IPS-18c (cell line): ENCODE measurements at regions not wholly inside any gene's neighbourhood (a gene's known extent, or its start where the extent isn't known, plus 50 kb on each side); places are given as distances from the start of the nearest gene placed in this dataset.

Experiments
- H3K4me3 ChIP-seq: 2 replicates; pipeline ENCODE4 v1.7.0; 2013; ENCODE audit warnings: low read depth, mild to moderate bottlenecking, low read length, moderate library complexity; ENCODE audit not compliant: insufficient read depth
- H3K9me3 ChIP-seq: one replicate; pipeline ENCODE4 v1.6.1; 2013; ENCODE audit warnings: mild to moderate bottlenecking, low read length, moderate library complexity; ENCODE audit not compliant: control insufficient read depth, insufficient read depth

DNA sequence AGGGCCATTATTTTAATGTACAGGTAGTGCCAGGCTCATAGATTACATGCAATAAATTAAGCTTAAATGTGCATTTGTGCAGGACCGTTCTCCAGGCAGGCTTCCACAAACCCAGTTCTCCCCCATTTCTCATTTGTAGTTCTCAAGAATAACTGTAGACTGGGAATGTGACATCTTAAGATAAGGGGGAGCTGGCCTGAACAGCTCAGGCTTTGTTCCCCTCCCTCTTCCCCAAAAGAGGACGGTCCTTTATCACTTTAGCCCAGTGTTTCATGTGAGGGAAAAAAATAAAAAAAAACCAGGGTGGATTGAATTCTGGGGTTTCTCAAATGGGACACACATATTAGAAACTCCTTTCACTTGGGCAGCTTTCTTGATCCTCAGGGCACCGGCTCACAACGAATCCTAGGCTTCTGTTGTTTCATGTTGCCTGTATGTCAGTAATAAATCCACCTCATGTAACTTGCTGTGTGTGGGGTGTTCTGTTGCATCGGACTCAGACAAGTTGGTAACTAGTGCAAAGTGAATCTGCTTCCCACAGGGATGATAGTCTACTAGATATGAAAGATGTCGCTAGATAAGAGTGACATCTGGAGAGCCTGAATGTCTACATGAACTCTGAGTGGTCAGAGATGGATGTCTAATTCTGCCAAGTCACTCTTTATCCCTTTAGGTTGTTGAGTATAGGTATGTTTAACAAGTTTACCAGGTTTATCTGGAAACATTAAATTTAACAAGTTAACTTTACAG, 2030.6 kb upstream of the NUDT12 start:
- no peak overlapping the region for H3K4me3 ChIP-seq
- H3K9me3 ChIP-seq: no peaks in the 10 kb centered on the region

DNA sequence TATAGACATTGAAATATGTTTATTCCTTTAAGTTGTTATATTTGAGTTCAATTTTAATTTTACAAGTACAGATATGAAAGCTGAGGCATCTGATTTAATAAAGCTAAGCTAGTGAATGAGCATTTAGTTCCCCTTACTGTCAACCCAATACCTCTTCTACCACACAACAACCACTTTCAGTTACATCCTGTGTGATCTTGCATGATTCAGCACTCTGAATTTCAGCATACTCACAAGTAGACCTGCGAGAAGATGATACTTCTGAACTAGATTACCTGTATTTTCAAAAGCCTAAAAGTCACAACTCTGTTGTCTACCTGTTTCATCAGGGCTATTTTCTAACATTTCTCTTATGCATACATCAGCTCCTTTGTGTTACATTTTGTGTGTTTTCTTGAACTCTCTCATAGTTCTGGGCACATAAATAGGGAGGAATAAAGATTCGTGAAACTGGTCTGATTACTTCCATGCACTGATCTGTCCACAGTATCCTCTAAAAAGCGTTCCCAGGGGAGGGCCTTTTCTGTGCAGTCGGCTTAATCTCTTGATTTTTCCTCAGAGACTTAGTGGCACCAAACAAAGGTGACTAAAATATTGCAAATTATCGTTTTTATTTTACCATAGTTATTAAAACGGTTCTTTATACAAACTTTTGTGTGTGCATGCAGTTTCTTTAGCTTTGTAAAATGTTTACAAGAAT, 2025.5 kb upstream of the NUDT12 start:
- Histone ChIP-seq H3K4me3 (no peak overlapping the region), H3K9me3 (no peaks in the 10 kb centered on the region)

DNA sequence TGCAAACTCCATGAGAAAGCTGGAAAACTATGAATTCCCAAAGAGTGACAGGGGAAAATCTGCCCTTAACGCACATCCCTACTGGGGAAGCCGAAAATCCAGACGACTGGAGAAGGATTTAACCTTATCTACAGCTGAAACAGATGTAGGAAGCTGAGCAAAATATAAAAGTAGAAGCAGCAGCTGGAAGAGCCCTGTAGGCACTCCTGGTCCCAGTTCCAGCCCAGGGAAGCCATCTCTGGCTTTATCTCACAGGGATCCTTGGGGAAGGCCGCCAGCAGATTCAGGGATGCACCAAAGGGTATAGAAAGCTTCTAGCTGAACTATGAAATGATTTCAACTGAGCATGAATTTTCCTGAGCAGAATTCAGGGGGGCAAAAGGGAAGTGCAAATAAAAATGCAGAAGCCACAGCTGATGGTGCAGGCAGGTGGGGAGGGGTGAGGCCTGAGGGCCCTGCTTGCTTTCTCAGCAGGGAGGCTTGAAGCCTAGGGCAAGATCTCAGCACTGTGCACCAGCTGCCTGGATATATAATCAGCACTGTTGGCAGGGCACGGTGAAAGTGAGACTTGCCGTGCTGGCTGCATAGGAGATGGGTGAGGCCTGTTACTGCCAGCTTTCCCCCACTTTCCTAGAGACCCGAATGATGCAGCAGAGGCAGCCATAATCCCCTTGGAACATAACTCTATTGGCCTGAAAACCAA, 2019.5 kb upstream of the NUDT12 start:
- no peaks in the 10 kb centered on the region for H3K9me3 ChIP-seq
- no peak overlapping the region for H3K4me3 ChIP-seq

DNA sequence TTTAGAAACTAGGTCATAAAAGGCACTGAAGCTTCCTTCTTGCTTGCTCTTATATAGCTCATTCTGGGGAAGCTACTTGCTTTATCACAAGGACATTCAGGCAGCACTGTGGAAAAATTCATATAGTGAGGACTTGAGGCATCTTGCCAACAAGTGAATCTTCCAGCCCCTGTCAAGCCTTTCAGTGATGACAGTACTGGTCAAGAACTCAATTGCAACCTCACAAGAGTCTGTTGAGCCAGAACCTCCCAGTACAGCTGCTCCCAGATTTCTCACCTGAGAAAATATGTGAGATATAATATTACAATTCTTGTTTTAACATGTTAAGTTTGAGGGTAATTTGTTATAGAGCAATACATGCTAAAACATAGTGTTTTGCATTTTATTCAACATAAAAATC, 2011.0 kb upstream of the NUDT12 start:
- H3K9me3 ChIP-seq: no peaks in the 10 kb centered on the region
- no peak overlapping the region for H3K4me3 ChIP-seq

DNA sequence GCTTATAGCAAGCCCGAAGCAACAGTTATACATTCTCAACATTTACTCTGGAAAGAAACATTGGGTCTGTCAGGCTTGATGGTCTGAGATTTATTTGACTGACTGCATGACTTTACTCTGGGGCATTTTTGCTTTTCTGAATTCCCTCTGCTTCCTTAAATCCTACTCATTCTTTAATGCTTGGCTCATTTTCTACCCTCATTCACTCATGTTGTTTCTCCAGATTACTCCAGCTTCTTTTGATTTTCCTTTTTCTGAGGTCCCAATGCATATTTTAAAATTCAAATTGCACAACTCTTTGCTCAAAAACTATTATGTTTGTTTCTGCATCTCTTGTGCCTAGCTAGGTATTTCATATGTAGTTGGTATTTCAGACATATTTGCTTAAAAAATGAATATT, 2002.9 kb upstream of the NUDT12 start:
- H3K9me3 ChIP-seq: no peaks in the 10 kb centered on the region
- no peak overlapping the region for H3K4me3 ChIP-seq

DNA sequence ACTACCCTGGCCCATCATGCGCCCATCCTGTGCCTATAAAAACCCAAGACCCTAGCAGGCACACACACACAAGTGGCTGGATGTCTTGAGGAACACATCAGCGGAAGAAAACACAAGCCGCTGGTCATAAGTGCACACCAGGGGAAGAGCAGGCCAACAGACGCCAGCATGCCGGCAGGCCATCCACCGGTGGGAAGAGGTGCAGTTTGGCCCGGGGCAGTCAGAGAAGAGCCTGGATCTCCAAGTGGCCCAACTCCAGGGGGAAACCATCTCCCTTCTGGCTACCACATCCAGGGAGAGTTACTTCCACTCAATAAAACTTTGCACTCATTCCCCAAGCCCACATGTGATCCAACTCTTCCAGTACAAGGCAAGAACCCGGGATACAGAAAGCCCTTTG, 2001.3 kb upstream of the NUDT12 start:
- Histone ChIP-seq H3K9me3 (no peaks in the 10 kb centered on the region), H3K4me3 (no peak overlapping the region)

DNA sequence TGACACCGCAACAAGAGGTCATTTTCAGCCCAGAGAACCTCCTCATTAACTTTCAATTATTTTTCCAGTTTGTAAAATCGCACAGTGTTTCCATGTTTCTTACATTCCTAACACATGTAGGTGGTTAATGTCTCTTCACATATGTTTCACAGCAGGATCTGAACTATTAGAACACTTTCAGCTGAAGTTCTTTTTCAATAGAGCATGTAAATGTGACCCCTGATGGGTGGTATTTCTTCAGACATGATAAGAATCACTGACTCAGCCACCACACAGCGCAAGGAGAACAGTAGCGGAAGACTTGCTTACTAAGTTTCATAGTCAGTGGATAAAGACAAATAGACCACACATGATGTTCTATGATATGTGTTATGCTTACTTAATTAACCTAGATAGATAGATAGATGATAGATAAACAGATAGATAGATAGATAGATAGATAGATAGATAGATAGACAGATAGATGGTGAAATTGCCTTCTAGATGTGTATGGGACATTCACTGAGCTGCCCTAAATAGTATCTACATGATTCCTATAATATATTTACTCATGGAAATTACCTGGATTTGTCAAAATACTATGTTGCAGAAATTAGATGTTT, 1992.1 kb upstream of the NUDT12 start:
- no peaks in the 10 kb centered on the region for H3K9me3 ChIP-seq
- H3K4me3 ChIP-seq: no peak overlapping the region

DNA sequence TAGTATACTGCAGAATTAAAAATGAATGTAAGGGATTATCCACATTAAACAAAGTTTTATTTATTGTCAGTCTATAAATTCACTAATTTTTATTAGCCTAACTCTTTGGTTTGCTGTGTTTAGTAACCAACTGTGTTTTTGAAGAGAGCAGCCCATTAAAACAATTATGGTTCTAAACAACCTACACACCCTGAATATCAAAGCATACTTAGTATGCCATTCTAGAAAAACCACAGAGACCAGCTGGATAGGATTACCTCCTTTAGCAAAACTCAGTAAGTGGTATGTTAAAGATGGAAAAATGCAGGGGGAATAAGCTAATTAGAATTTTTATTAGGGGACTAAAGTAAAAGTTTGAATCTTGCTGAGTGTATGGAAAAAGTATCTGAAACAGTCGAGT, 1981.7 kb upstream of the NUDT12 start:
- H3K9me3 ChIP-seq: no peaks in the 10 kb centered on the region
- no peak overlapping the region for H3K4me3 ChIP-seq

DNA sequence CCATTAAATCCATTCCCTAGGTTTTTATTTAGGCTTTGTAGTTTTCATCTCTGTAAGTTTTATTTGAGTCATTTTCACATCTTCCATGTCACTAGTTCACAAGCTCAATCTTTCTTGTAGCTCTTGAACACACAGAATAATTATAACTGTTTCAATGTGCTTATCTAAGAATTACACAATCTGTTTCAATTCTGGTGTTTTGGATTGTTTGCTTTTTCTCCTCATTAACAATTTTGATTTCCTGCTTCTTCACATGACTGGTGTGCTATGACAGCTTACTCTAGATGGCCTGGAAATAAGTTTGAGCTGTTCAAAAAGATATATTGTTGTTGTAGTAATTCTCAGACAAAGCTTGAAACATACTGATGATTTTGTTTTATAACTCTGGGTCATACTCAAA, 1974.1 kb upstream of the NUDT12 start:
- Histone ChIP-seq H3K4me3 (no peak overlapping the region), H3K9me3 (no peaks in the 10 kb centered on the region)

DNA sequence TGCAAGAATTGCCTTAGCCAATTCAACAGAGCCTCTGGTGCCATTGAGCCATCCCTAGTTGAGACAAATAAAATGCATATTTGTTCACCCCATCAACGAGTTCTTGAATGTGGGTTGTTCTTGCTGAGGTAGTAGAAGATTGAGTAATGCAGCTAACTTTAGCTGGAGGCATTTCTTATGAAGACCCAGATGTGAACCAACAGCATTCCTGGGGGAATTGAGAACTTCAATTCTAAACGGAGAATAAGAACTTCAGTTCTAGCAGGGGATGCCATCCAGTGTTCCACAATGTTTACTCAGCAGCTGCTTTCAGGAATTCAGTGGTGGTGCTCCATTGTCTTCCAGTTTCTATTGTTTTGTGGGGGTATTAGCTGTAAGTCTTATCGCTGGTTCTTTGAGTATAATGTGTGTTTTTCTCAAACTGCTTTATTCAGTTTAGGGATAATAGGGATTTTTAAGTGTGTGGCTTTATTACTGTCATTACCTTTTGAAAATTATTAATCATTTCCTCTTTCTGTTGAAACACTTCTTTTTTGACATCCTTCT, 1968.2 kb upstream of the NUDT12 start:
- Histone ChIP-seq H3K4me3 (no peak overlapping the region), H3K9me3 (no peaks in the 10 kb centered on the region)

DNA sequence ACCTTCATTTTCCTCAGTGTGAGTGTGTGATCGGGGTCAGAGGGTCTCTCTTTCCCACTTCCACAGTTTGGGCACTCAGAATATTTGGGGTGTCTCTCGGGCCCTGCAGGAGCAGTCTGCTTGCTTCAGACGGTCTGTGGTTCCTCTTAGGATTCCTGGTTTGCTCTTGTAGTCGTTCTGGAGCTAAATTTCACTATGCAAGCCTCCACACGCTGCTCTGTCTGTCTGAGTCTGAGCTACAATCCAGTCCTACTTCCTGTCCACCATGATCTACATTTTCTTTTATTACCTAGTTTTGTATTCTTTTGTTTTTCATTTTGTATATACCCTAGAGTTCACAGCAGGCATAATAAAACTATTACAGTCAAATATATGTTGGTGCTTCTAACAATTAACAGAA, 1967.3 kb upstream of the NUDT12 start:
- Histone ChIP-seq H3K4me3 (no peak overlapping the region), H3K9me3 (no peaks in the 10 kb centered on the region)

DNA sequence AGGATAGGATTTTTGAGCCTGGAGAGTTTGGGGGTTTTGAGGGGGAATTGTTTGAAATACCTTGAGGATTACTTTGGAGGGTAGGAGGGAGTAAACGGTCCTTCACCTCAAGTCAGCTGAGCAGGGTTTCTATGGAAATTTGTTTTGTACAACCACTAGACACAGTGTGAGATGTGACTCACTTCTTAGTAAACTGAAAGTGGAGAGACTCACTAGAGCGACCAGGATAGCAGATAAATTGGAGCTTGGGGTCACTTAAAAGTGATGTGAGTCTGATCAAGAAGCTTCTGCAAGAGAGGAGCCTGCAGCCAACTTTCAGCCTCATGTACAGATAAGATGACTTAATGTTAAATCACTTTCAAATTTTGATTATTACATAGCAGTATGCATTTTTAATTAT, 1945.9 kb upstream of the NUDT12 start:
- Histone ChIP-seq H3K4me3 (no peak overlapping the region), H3K9me3 (no peaks in the 10 kb centered on the region)

DNA sequence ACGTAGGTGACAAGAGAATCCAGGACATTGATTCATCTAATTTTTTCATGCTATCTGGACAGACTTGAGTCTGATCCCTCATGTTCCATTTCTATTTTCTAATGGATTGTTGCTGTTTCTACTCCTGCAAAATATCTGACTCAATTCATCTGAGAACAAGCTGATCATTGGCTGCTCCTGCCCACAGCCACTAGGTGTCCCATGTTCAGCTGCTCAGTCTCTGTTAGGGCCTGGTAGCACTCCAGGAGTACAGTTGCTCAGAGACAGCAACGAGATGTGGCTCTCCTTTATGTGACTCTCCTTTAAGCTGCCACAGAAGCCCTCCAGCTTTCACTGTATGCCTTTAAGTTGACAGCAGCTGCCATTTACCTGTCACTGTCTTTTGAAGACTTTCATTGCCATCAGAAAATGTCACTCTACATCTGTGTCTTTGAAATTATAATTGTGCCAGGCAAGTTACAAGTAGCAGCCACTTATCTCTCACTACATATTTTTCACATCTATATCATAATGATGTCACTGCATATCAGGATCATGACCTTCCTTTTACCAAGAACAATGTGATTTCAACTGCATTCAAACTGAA, 1944.2 kb upstream of the NUDT12 start:
- no peaks in the 10 kb centered on the region for H3K9me3 ChIP-seq
- no peak overlapping the region for H3K4me3 ChIP-seq

DNA sequence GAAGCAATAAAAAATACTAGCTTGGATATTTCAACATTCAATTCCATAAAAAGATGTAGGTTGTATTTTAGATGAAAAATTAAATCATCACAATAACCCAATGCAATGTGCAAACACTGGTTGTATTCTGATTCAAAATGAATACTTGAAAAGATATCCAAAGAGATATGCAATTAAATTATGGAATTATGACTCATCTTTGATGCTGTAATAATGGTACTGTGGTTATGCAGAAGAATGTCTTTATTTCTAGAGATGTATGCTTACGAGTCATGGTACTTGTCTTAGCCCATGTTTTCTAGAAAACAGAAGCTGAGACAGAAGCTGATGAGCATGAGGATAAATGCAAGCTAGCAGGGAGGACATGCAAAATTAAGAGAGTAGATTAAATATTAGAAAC, 1941.4 kb upstream of the NUDT12 start:
- Histone ChIP-seq H3K4me3 (no peak overlapping the region), H3K9me3 (no peaks in the 10 kb centered on the region)

DNA sequence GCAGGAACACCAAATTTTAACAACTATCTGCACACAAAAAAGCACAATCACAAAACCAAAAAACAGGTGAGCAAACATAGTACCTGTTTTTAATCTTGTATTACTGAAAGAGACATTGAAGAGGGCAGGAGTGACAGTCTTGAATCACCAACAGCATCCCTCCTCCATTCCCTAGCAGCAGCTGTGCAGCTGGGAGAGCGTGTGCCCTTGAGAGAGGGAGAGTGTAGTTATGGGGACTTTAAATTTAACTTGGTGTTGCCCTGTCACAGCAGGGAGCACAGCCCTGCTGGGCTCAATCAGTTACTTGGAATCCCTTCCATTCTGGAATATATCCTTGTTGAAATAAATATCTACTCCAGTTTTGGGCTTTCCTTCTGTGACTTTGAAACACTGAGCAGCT, 1938.7 kb upstream of the NUDT12 start:
- Histone ChIP-seq H3K4me3 (no peak overlapping the region), H3K9me3 (no peaks in the 10 kb centered on the region)

DNA sequence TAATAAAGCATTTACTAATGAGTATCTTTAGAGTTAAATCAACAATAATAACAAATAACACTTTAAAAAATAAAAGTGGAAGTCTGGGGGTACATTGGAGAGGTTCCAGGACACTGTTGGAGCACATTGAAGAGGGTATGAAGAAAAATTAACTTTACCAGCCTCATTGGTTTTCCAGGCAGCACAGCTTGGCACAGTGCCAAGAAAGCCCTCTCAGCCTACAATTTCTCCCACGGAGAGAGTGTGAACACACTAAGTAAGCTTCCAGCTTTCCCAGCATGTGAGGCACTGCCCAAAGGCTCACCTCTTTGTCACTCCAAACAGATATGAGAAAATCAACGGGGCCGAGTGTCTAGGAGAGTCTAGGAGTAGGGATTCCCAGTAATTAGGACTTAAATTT, 1912.8 kb upstream of the NUDT12 start:
- H3K9me3 ChIP-seq: no peaks in the 10 kb centered on the region
- H3K4me3 ChIP-seq: no peak overlapping the region

DNA sequence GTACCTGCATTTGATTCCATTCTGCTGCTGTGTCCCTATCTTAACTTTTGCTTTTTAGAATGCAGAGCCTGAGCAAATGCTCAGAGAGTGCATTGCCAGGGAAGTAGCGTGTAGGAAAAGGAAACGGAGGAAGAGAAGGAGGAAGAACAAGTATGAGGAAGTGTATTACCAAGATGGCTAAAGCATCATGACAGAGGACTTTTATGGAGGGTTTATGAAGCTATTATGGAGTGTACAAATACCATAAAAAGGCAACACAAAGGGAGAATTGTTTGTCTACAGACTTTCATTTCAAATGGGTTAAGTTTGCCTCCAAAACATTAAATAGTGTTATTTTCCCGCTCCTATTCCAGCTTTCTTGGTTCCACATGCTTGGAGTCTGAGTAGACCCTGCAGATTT, 1899.8 kb upstream of the NUDT12 start:
- H3K9me3 ChIP-seq: peaks cover 10% of the 10 kb centered on the region
- no peak overlapping the region for H3K4me3 ChIP-seq
